ENCODE measurements at regions not wholly inside any gene's neighbourhood (a gene's known extent, or its start where the extent isn't known, plus 50 kb on each side); places are given as distances from the start of the nearest gene placed in this dataset.

- H3K36me3 Mint-ChIP-seq (ENCODE audit: unreplicated experiment) = no peaks in the 10 kb centered on the region
- no peak for DNase-seq
- H3K27me3 Mint-ChIP-seq (ENCODE audit: unreplicated experiment) = no peaks in the 10 kb centered on the region
- no peak for TF ChIP-seq CTCF (IDR thresholded peaks at IDR 0.05; ENCODE audit: partially characterized antibody, unreplicated experiment)
- no peak overlapping the region for H3K27ac Mint-ChIP-seq (ENCODE audit: unreplicated experiment)
- no peak overlapping the region for H3K4me3 Mint-ChIP-seq (ENCODE audit: unreplicated experiment)
- peaks cover 17% of the 10 kb centered on the region for H3K4me1 Mint-ChIP-seq (ENCODE audit: low read depth, unreplicated experiment)
- no peaks in the 10 kb centered on the region for H3K9me3 Mint-ChIP-seq (ENCODE audit: unreplicated experiment)
Observed at GRCh38 chr2:176963568-176964287, 248.9 kb upstream of the HNRNPA3 start.

DNA sequence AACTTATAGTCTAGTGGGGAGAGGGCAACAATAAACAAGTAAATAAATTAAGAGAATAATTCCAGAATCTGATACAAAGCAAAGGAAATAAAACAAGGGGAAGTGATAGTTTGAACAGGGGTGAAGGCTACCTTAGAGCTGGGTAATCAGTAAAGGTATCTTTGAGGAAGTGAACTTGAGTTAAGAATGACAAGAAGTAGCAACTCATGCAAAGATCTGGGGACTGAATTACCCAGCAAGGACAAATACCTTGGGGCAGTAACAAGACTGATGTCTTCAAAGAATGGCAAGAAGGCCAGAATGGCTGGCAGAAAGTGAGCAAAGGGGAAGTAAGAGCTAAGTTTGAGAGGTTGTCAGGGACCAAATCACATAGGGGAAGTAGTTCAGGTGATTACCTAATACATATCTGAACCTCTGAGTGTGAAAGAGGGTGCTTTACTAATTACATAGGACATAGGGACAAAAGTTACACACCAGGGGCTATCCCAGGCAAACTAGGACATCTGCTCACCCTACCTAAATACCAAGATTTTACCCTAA lies 244.6 kb upstream of the HNRNPA3 start:
- no peak overlapping the region for H3K27ac Mint-ChIP-seq (ENCODE audit: unreplicated experiment)
- H3K4me1 Mint-ChIP-seq (ENCODE audit: low read depth, unreplicated experiment) = no peaks in the 10 kb centered on the region
- TF ChIP-seq CTCF (IDR thresholded peaks at IDR 0.05; ENCODE audit: partially characterized antibody, unreplicated experiment) = no peak

GRCh38 chr2:176969642-176970359 lies 242.8 kb upstream of the HNRNPA3 start:
- no peaks in the 10 kb centered on the region for H3K27me3 Mint-ChIP-seq (ENCODE audit: unreplicated experiment)
- no peak overlapping the region for H3K27ac Mint-ChIP-seq (ENCODE audit: unreplicated experiment)
- no peaks in the 10 kb centered on the region for H3K4me1 Mint-ChIP-seq (ENCODE audit: low read depth, unreplicated experiment)
- no peaks in the 10 kb centered on the region for H3K36me3 Mint-ChIP-seq (ENCODE audit: unreplicated experiment)
- no peaks in the 10 kb centered on the region for H3K9me3 Mint-ChIP-seq (ENCODE audit: unreplicated experiment)
- H3K4me3 Mint-ChIP-seq (ENCODE audit: unreplicated experiment) = no peak overlapping the region
- DNase-seq = no peak
- no peak for TF ChIP-seq CTCF (IDR thresholded peaks at IDR 0.05; ENCODE audit: partially characterized antibody, unreplicated experiment)

More for the DNA sequence above, 244.6 kb upstream of the HNRNPA3 start:
- Mint-ChIP-seq H3K4me3 (ENCODE audit: unreplicated experiment) (no peak overlapping the region), H3K9me3 (ENCODE audit: unreplicated experiment) (no peaks in the 10 kb centered on the region), H3K36me3 (ENCODE audit: unreplicated experiment) (no peaks in the 10 kb centered on the region), H3K27me3 (ENCODE audit: unreplicated experiment) (no peaks in the 10 kb centered on the region)
- no peak for DNase-seq

GRCh38 chr2:176976736-176977685 lies 235.6 kb upstream of the HNRNPA3 start:
- no peak for TF ChIP-seq CTCF (IDR thresholded peaks at IDR 0.05; ENCODE audit: partially characterized antibody, unreplicated experiment)
- Mint-ChIP-seq H3K4me3 (ENCODE audit: unreplicated experiment) (no peak overlapping the region), H3K27me3 (ENCODE audit: unreplicated experiment) (peaks cover 2% of the 10 kb centered on the region), H3K4me1 (ENCODE audit: low read depth, unreplicated experiment) (no peaks in the 10 kb centered on the region), H3K27ac (ENCODE audit: unreplicated experiment) (no peak overlapping the region), H3K9me3 (ENCODE audit: unreplicated experiment) (no peaks in the 10 kb centered on the region), H3K36me3 (ENCODE audit: unreplicated experiment) (no peaks in the 10 kb centered on the region)
- no peak for DNase-seq
